ENCODE measurements at regions not wholly inside any gene's neighbourhood (a gene's known extent, or its start where the extent isn't known, plus 50 kb on each side); places are given as distances from the start of the nearest gene placed in this dataset.
"Not testable (repeated sequence)": the region's sequence is repeated elsewhere in the genome, so short reads cannot be mapped to it uniquely, and the experiment has no call there.

- CTCF ChIA-PET (ENCODE audit: partially characterized antibody) = no interaction called here
- Mint-ChIP-seq H3K27ac (peak overlapping the region in 1 of 7 donors; percentile 44), H3K4me1 (no peaks in the 10 kb centered on the region), H3K27me3 (no peaks in the 10 kb centered on the region), H3K9me3 (peaks cover 0 to 2% (median 0%) of the 10 kb centered on the region in 8 donors), H3K4me3 (no peak overlapping the region), H3K36me3 (peaks cover 0 to 8% of the 10 kb centered on the region in 2 donors)
- intact Hi-C loops (cut with micrococcal nuclease) = no loop called here
- no peak for DNase-seq
- no peaks in the 10 kb centered on the region for H3K4me1 ChIP-seq (ENCODE audit: insufficient read depth, low read length)
- POLR2A ChIA-PET (ENCODE audit: partially characterized antibody) = no interaction called here
- no peaks in the 10 kb centered on the region for H3K9me3 ChIP-seq (ENCODE audit: control insufficient read depth in 1 of 2, low read length in 2 of 2)
- H3K36me3 ChIP-seq (ENCODE audit: insufficient read depth, low read length) = no peaks in the 10 kb centered on the region
- no peaks in the 10 kb centered on the region for H3K27me3 ChIP-seq (ENCODE audit: insufficient read depth, low read length)
- H3K4me3 ChIP-seq (ENCODE audit: low read length in 2 of 2) = no peak overlapping the region
- no peak overlapping the region for H3K27ac ChIP-seq (ENCODE audit: low read depth, low read length)
These were observed 207.7 kb downstream of the PTPRC start for GRCh38 chr1:198846556-198846955.

GRCh38 chr1:198848206-198848605 is 209.4 kb downstream of the PTPRC start:
- no peaks in the 10 kb centered on the region for H3K27me3 Mint-ChIP-seq

GRCh38 chr1:198848649-198849048 is 209.8 kb downstream of the PTPRC start:
- Histone ChIP-seq H3K27me3 (ENCODE audit: insufficient read depth, low read length) (no peaks in the 10 kb centered on the region), H3K27ac (ENCODE audit: low read depth, low read length) (no peak overlapping the region), H3K36me3 (ENCODE audit: insufficient read depth, low read length) (no peaks in the 10 kb centered on the region), H3K4me3 (ENCODE audit: low read length in 2 of 2) (no peak overlapping the region), H3K9me3 (ENCODE audit: control insufficient read depth in 1 of 2, low read length in 2 of 2) (no peaks in the 10 kb centered on the region), H3K4me1 (ENCODE audit: insufficient read depth, low read length) (no peaks in the 10 kb centered on the region)
- H3K36me3 Mint-ChIP-seq = peaks cover 0 to 12% of the 10 kb centered on the region in 2 donors
- no peak overlapping the region for H3K4me3 Mint-ChIP-seq
- peaks cover 0 to 2% (median 0%) of the 10 kb centered on the region in 8 donors for H3K9me3 Mint-ChIP-seq
- ChIA-PET POLR2A (ENCODE audit: partially characterized antibody) (no interaction called here), CTCF (ENCODE audit: partially characterized antibody) (no interaction called here)
- DNase-seq = no peak
- H3K27ac Mint-ChIP-seq = no peak overlapping the region
- no peaks in the 10 kb centered on the region for H3K27me3 Mint-ChIP-seq
- no peaks in the 10 kb centered on the region for H3K4me1 Mint-ChIP-seq
- intact Hi-C loops (cut with micrococcal nuclease) = no loop called here

More at GRCh38 chr1:198848206-198848605, 209.4 kb downstream of the PTPRC start:
- Histone ChIP-seq H3K9me3 (ENCODE audit: control insufficient read depth in 1 of 2, low read length in 2 of 2) (no peaks in the 10 kb centered on the region), H3K4me1 (ENCODE audit: insufficient read depth, low read length) (no peaks in the 10 kb centered on the region), H3K4me3 (ENCODE audit: low read length in 2 of 2) (no peak overlapping the region), H3K36me3 (ENCODE audit: insufficient read depth, low read length) (no peaks in the 10 kb centered on the region), H3K27ac (ENCODE audit: low read depth, low read length) (no peak overlapping the region), H3K27me3 (ENCODE audit: insufficient read depth, low read length) (no peaks in the 10 kb centered on the region)
- peaks cover 0 to 2% (median 0%) of the 10 kb centered on the region in 8 donors for H3K9me3 Mint-ChIP-seq
- peaks cover 0 to 12% of the 10 kb centered on the region in 2 donors for H3K36me3 Mint-ChIP-seq
- ChIA-PET POLR2A (ENCODE audit: partially characterized antibody) (no interaction called here), CTCF (ENCODE audit: partially characterized antibody) (no interaction called here)
- no peaks in the 10 kb centered on the region for H3K4me1 Mint-ChIP-seq
- no peak overlapping the region for H3K4me3 Mint-ChIP-seq
- intact Hi-C loops (cut with micrococcal nuclease) = no loop called here
- no peak overlapping the region for H3K27ac Mint-ChIP-seq
- DNase-seq = no peak

- Mint-ChIP-seq H3K9me3 (peaks cover 0 to 2% (median 0%) of the 10 kb centered on the region in 8 donors), H3K27ac (no peak overlapping the region), H3K4me3 (no peak overlapping the region), H3K4me1 (no peaks in the 10 kb centered on the region), H3K27me3 (no peaks in the 10 kb centered on the region), H3K36me3 (peaks cover 0 to 12% of the 10 kb centered on the region in 2 donors)
- intact Hi-C loops (cut with micrococcal nuclease) = no loop called here
- Histone ChIP-seq H3K27ac (ENCODE audit: low read depth, low read length) (no peak overlapping the region), H3K4me3 (ENCODE audit: low read length in 2 of 2) (no peak overlapping the region), H3K9me3 (ENCODE audit: control insufficient read depth in 1 of 2, low read length in 2 of 2) (no peaks in the 10 kb centered on the region), H3K27me3 (ENCODE audit: insufficient read depth, low read length) (no peaks in the 10 kb centered on the region), H3K4me1 (ENCODE audit: insufficient read depth, low read length) (no peaks in the 10 kb centered on the region), H3K36me3 (ENCODE audit: insufficient read depth, low read length) (no peaks in the 10 kb centered on the region)
- no peak for DNase-seq
- CTCF ChIA-PET (ENCODE audit: partially characterized antibody) = no interaction called here
- POLR2A ChIA-PET (ENCODE audit: partially characterized antibody) = no interaction called here
These were observed 210.3 kb downstream of the PTPRC start for GRCh38 chr1:198849093-198849492.

GRCh38 chr1:198850196-198850595 is 211.4 kb downstream of the PTPRC start:
- Mint-ChIP-seq H3K4me1 (no peaks in the 10 kb centered on the region), H3K4me3 (no peak overlapping the region), H3K36me3 (peaks cover 0 to 17% of the 10 kb centered on the region in 2 donors), H3K27ac (no peak overlapping the region), H3K9me3 (peaks cover 0 to 2% (median 0%) of the 10 kb centered on the region in 8 donors), H3K27me3 (no peaks in the 10 kb centered on the region)
- Histone ChIP-seq H3K4me3 (ENCODE audit: low read length in 2 of 2) (no peak overlapping the region), H3K36me3 (ENCODE audit: insufficient read depth, low read length) (no peaks in the 10 kb centered on the region), H3K9me3 (ENCODE audit: control insufficient read depth in 1 of 2, low read length in 2 of 2) (no peaks in the 10 kb centered on the region), H3K27ac (ENCODE audit: low read depth, low read length) (no peak overlapping the region), H3K4me1 (ENCODE audit: insufficient read depth, low read length) (no peaks in the 10 kb centered on the region), H3K27me3 (ENCODE audit: insufficient read depth, low read length) (no peaks in the 10 kb centered on the region)
- DNase-seq = no peak
- intact Hi-C loops (cut with micrococcal nuclease) = no loop called here
- CTCF ChIA-PET (ENCODE audit: partially characterized antibody) = no interaction called here
- POLR2A ChIA-PET (ENCODE audit: partially characterized antibody) = no interaction called here

GRCh38 chr1:198850966-198851365 is 212.1 kb downstream of the PTPRC start:
- H3K27me3 ChIP-seq (ENCODE audit: insufficient read depth, low read length); POLR2A ChIA-PET (ENCODE audit: partially characterized antibody); intact Hi-C loops (cut with micrococcal nuclease); H3K4me3 Mint-ChIP-seq; H3K27ac Mint-ChIP-seq; H3K4me1 Mint-ChIP-seq; H3K4me1 ChIP-seq (ENCODE audit: insufficient read depth, low read length); H3K36me3 ChIP-seq (ENCODE audit: insufficient read depth, low read length); DNase-seq; CTCF ChIA-PET (ENCODE audit: partially characterized antibody); H3K27me3 Mint-ChIP-seq; H3K9me3 ChIP-seq (ENCODE audit: control insufficient read depth in 1 of 2, low read length in 2 of 2); H3K9me3 Mint-ChIP-seq; H3K27ac ChIP-seq (ENCODE audit: low read depth, low read length); H3K4me3 ChIP-seq (ENCODE audit: low read length in 2 of 2): not testable (repeated sequence)
- H3K36me3 Mint-ChIP-seq = peaks cover 0 to 14% of the 10 kb centered on the region in 2 donors

GRCh38 chr1:198856601-198857000 is 217.8 kb downstream of the PTPRC start:
- H3K4me1 ChIP-seq (ENCODE audit: insufficient read depth, low read length) = no peaks in the 10 kb centered on the region
- H3K27me3 ChIP-seq (ENCODE audit: insufficient read depth, low read length) = no peaks in the 10 kb centered on the region
- Mint-ChIP-seq H3K9me3 (peaks cover 0 to 4% (median 0%) of the 10 kb centered on the region in 8 donors), H3K4me3 (no peak overlapping the region), H3K4me1 (no peaks in the 10 kb centered on the region), H3K27me3 (no peaks in the 10 kb centered on the region), H3K36me3 (peaks cover 0 to 25% of the 10 kb centered on the region in 2 donors), H3K27ac (no peak overlapping the region)
- no peaks in the 10 kb centered on the region for H3K36me3 ChIP-seq (ENCODE audit: insufficient read depth, low read length)
- ChIA-PET POLR2A (ENCODE audit: partially characterized antibody) (no interaction called here), CTCF (ENCODE audit: partially characterized antibody) (no interaction called here)
- H3K4me3 ChIP-seq (ENCODE audit: low read length in 2 of 2) = no peak overlapping the region
- intact Hi-C loops (cut with micrococcal nuclease) = no loop called here
- DNase-seq = no peak
- no peaks in the 10 kb centered on the region for H3K9me3 ChIP-seq (ENCODE audit: control insufficient read depth in 1 of 2, low read length in 2 of 2)
- no peak overlapping the region for H3K27ac ChIP-seq (ENCODE audit: low read depth, low read length)

- peaks cover 0 to 21% of the 10 kb centered on the region in 2 donors for H3K36me3 Mint-ChIP-seq
- H3K27ac Mint-ChIP-seq = no peak overlapping the region
- H3K27ac ChIP-seq (ENCODE audit: low read depth, low read length) = no peak overlapping the region
- H3K27me3 Mint-ChIP-seq = no peaks in the 10 kb centered on the region
- H3K9me3 ChIP-seq (ENCODE audit: control insufficient read depth in 1 of 2, low read length in 2 of 2) = no peaks in the 10 kb centered on the region
- no peaks in the 10 kb centered on the region for H3K36me3 ChIP-seq (ENCODE audit: insufficient read depth, low read length)
- H3K4me3 ChIP-seq (ENCODE audit: low read length in 2 of 2) = no peak overlapping the region
- CTCF ChIA-PET (ENCODE audit: partially characterized antibody) = no interaction called here
- no peak for DNase-seq
- POLR2A ChIA-PET (ENCODE audit: partially characterized antibody) = no interaction called here
- intact Hi-C loops (cut with micrococcal nuclease) = no loop called here
- peaks cover 0 to 4% (median 0%) of the 10 kb centered on the region in 8 donors for H3K9me3 Mint-ChIP-seq
- no peaks in the 10 kb centered on the region for H3K4me1 ChIP-seq (ENCODE audit: insufficient read depth, low read length)
- no peaks in the 10 kb centered on the region for H3K27me3 ChIP-seq (ENCODE audit: insufficient read depth, low read length)
- H3K4me3 Mint-ChIP-seq = no peak overlapping the region
- H3K4me1 Mint-ChIP-seq = no peaks in the 10 kb centered on the region
These were observed 219.2 kb downstream of the PTPRC start for GRCh38 chr1:198858033-198858432.
